GM23338 (cell line): ENCODE measurements at regions not wholly inside any gene's neighbourhood (a gene's known extent, or its start where the extent isn't known, plus 50 kb on each side); places are given as distances from the start of the nearest gene placed in this dataset.

Experiments
- ATAC-seq: fragments of 200-7000 bp; cut with Tn5 transposase; 3 replicates; pipeline ENCODE4 v1.9.1; 2020
- DNase-seq: peaks from one replicate; pipeline ENCODE4 v3.0.0-alpha.2; 2015; ENCODE audit warnings: low spot score
- H2AFZ ChIP-seq: fragments of 200-600 bp; sonication (generic); 2 replicates; pipeline ENCODE4 v1.8.0; 2016; ENCODE audit warnings: antibody characterized with exemption, mild to moderate bottlenecking, moderate library complexity
- H3F3A ChIP-seq: fragments of 200-600 bp; sonication (generic); replicated peaks from 2 replicates; pipeline ENCODE4 v1.8.0; 2017; ENCODE audit warnings: antibody characterized with exemption, mixed run types, low read depth
- H3K27ac ChIP-seq: fragments of 200-600 bp; sonication (generic); 2 replicates; pipeline ENCODE4 v1.6.1; 2016; ENCODE audit warnings: low read depth
- H3K27me3 ChIP-seq: fragments of 200-600 bp; sonication (generic); 2 replicates; pipeline ENCODE4 v1.8.0; 2016; ENCODE audit warnings: mild to moderate bottlenecking, mixed run types, moderate library complexity; ENCODE audit not compliant: insufficient read depth
- H3K36me3 ChIP-seq: fragments of 200-600 bp; sonication (generic); 2 replicates; pipeline ENCODE4 v1.8.0; 2016; ENCODE audit warnings: mild to moderate bottlenecking; ENCODE audit not compliant: insufficient read depth
- H3K4me1 ChIP-seq: fragments of 200-600 bp; sonication (generic); 2 replicates; pipeline ENCODE4 v1.8.0; 2016; ENCODE audit warnings: mild to moderate bottlenecking, moderate library complexity; ENCODE audit not compliant: insufficient read depth
- H3K4me2 ChIP-seq: fragments of 200-600 bp; sonication (generic); 2 replicates; pipeline ENCODE4 v1.7.1; 2017; ENCODE audit warnings: mixed run types
- H3K4me3 ChIP-seq: fragments of 200-600 bp; sonication (generic); 2 replicates; pipeline ENCODE4 v1.6.1; 2016; ENCODE audit warnings: mixed run types
- H3K79me2 ChIP-seq: fragments of 200-600 bp; sonication (generic); replicated peaks from 2 replicates; pipeline ENCODE4 v1.8.0; 2017; ENCODE audit warnings: mild to moderate bottlenecking; ENCODE audit not compliant: insufficient read depth
- H3K9me2 ChIP-seq: fragments of 200-600 bp; sonication (generic); 2 replicates; pipeline ENCODE4 v1.8.0; 2017; ENCODE audit not compliant: insufficient read depth
- H4K20me1 ChIP-seq: fragments of 200-600 bp; sonication (generic); replicated peaks from 2 replicates; pipeline ENCODE4 v1.8.0; 2017; ENCODE audit warnings: mild to moderate bottlenecking; ENCODE audit not compliant: insufficient read depth
- H3K27ac Mint-ChIP-seq: 2 replicates; pipeline ENCODE4 v1.8.0; 2020; ENCODE audit warnings: inconsistent platforms, mild to moderate bottlenecking, moderate library complexity, mixed read lengths
- H3K27me3 Mint-ChIP-seq: 3 replicates; pipeline ENCODE4 v1.8.0; 2022; ENCODE audit warnings: low read depth, mild to moderate bottlenecking, moderate library complexity, mixed read lengths, inconsistent platforms; ENCODE audit not compliant: insufficient read depth, poor library complexity
- H3K36me3 Mint-ChIP-seq: 3 replicates; pipeline ENCODE4 v1.8.0; 2021; ENCODE audit warnings: low read depth, mild to moderate bottlenecking, inconsistent platforms, moderate library complexity, mixed read lengths
- H3K4me1 Mint-ChIP-seq: 3 replicates; pipeline ENCODE4 v1.8.0; 2020; ENCODE audit warnings: mild to moderate bottlenecking, inconsistent platforms, mixed read lengths
- H3K4me3 Mint-ChIP-seq: 3 replicates; pipeline ENCODE4 v1.8.0; 2021; ENCODE audit warnings: moderate library complexity, mild to moderate bottlenecking, inconsistent platforms, mixed read lengths
- H3K9me3 Mint-ChIP-seq: 3 replicates; pipeline ENCODE4 v1.8.0; 2020; ENCODE audit warnings: moderate library complexity, mild to moderate bottlenecking, inconsistent platforms, mixed read lengths
- CREB1 ChIP-seq: fragments of 250-450 bp; sonication (Bioruptor Pico); IDR thresholded peaks from 2 replicates; pipeline ENCODE4 v1.5.0; 2020; ENCODE audit warnings: low read depth, mild to moderate bottlenecking, moderate library complexity
- CTCF ChIP-seq, 2 experiments: fragments of 200-600 bp in 1 of 2; sonication (generic) in 1 of 2; conservative IDR thresholded peaks; 2 replicates each; pipeline versions ENCODE4 v1.5.1 to v1.6.1; 2016 to 2017; ENCODE audit warnings: antibody characterized with exemption in 2 of 2, low read depth in 2 of 2, mild to moderate bottlenecking in 2 of 2, moderate library complexity in 1 of 2
- ETS1 ChIP-seq: IDR thresholded peaks from 2 replicates; pipeline ENCODE4 v1.6.1; 2016; ENCODE audit warnings: antibody characterized with exemption
- EZH2 ChIP-seq: fragments of 200-600 bp; sonication (generic); IDR thresholded peaks from one replicate; pipeline ENCODE4 v1.8.0; 2017; ENCODE audit warnings: antibody characterized with exemption, mild to moderate bottlenecking, low read depth; ENCODE audit not compliant: unreplicated experiment
- EZH2phosphoT487 ChIP-seq: fragments of 200-600 bp; sonication (generic); IDR thresholded peaks from one replicate; pipeline ENCODE4 v1.8.1; 2018; ENCODE audit warnings: antibody characterized with exemption; ENCODE audit not compliant: unreplicated experiment
- JUNB ChIP-seq: IDR thresholded peaks from one replicate; pipeline ENCODE4 v1.6.1; 2016; ENCODE audit warnings: antibody characterized with exemption; ENCODE audit not compliant: unreplicated experiment
- NANOG ChIP-seq: IDR thresholded peaks from 2 replicates; pipeline ENCODE4 v1.6.1; 2016; ENCODE audit warnings: antibody characterized with exemption, borderline replicate concordance
- POLR2AphosphoS5 ChIP-seq: IDR thresholded peaks from 2 replicates; pipeline ENCODE4 v1.6.1; 2016; ENCODE audit warnings: antibody characterized with exemption, low read depth
- REST ChIP-seq: IDR thresholded peaks from one replicate; pipeline ENCODE4 v1.6.1; 2018; ENCODE audit warnings: antibody characterized with exemption; ENCODE audit not compliant: unreplicated experiment
- STAT1 ChIP-seq: IDR thresholded peaks from one replicate; pipeline ENCODE4 v1.6.1; 2016; ENCODE audit warnings: antibody characterized with exemption; ENCODE audit not compliant: unreplicated experiment
- ZNF114 ChIP-seq: fragments of 250-450 bp; sonication (Bioruptor Pico); IDR thresholded peaks from 2 replicates; pipeline ENCODE4 v1.5.0; 2020; ENCODE audit warnings: mild to moderate bottlenecking, moderate library complexity
- ZNF331 ChIP-seq: fragments of 250-450 bp; sonication (Bioruptor Pico); IDR thresholded peaks from 2 replicates; pipeline ENCODE4 v1.5.0; 2020; ENCODE audit warnings: low read depth, mild to moderate bottlenecking, moderate library complexity

- TF ChIP-seq REST (no peak), STAT1 (no peak), ZNF114 (CRISPR knock-in tag) (no peak), NANOG (no peak), EZH2 (no peak), ETS1 (no peak), EZH2phosphoT487 (no peak), JUNB (no peak), ZNF331 (no peak), CREB1 (no peak)
Observed at GRCh38 chr4:130124066-130124465, 1028.1 kb downstream of the C4orf33 start (continued).

GRCh38 chr4:130125467-130125866 is 1029.5 kb downstream of the C4orf33 start:
- no peaks in the 10 kb centered on the region for H3F3A ChIP-seq
- H3K79me2 ChIP-seq = no peaks in the 10 kb centered on the region
- peaks cover 8% of the 10 kb centered on the region for H3K4me1 Mint-ChIP-seq
- H3K27me3 ChIP-seq = no peaks in the 10 kb centered on the region
- H2AFZ ChIP-seq = 0 out of 2 replicates have a peak overlapping the region, but pooled peaks have one; percentile 16
- H3K36me3 ChIP-seq = no peaks in the 10 kb centered on the region
- H3K36me3 Mint-ChIP-seq = peaks cover 42% of the 10 kb centered on the region
- H3K4me3 Mint-ChIP-seq = no peak overlapping the region
- peaks cover 5% of the 10 kb centered on the region; the same call in 1 of the 2 replicates for H3K9me2 ChIP-seq
- no peak overlapping the region for H3K4me3 ChIP-seq
- no peak for DNase-seq
- H4K20me1 ChIP-seq = no peaks in the 10 kb centered on the region
- peaks cover 2% of the 10 kb centered on the region for H3K27me3 Mint-ChIP-seq
- peaks cover 14% of the 10 kb centered on the region for H3K9me3 Mint-ChIP-seq
- no peak overlapping the region for H3K27ac ChIP-seq
- no peak overlapping the region for H3K4me2 ChIP-seq
- ATAC-seq = no peak
- H3K27ac Mint-ChIP-seq = peak overlapping the region; percentile 33; the same call in 1 of the 2 replicates
- H3K4me1 ChIP-seq = no peaks in the 10 kb centered on the region; the same call in 1 of the 2 replicates
- no peak for TF ChIP-seq NANOG
- no peak for TF ChIP-seq ZNF114 (CRISPR knock-in tag)
- TF ChIP-seq ETS1 = no peak
- no peak for TF ChIP-seq CTCF (conservative IDR thresholded peaks at IDR 0.05; ENCODE audit: low read depth in 2 of 2)
- TF ChIP-seq EZH2phosphoT487 = no peak
- TF ChIP-seq POLR2AphosphoS5 = no peak
- TF ChIP-seq CREB1 = no peak
- no peak for TF ChIP-seq EZH2
- TF ChIP-seq REST = no peak
- no peak for TF ChIP-seq ZNF331
